H9 (cell line): ENCODE measurements at regions not wholly inside any gene's neighbourhood (a gene's known extent, or its start where the extent isn't known, plus 50 kb on each side); places are given as distances from the start of the nearest gene placed in this dataset.
"Not testable (repeated sequence)": the region's sequence is repeated elsewhere in the genome, so short reads cannot be mapped to it uniquely, and the experiment has no call there.

Source experiments
- DNase-seq: peaks from one replicate; pipeline ENCODE4 v3.0.0-alpha.2; 2017
- H2AFZ ChIP-seq: one replicate; pipeline ENCODE4 v1.6.1; 2013; ENCODE audit warnings: mild to moderate bottlenecking, low read length, control low read depth, moderate library complexity
- H2AK5ac ChIP-seq: 2 replicates; pipeline ENCODE4 v1.6.1; 2013; ENCODE audit warnings: low read length, control low read depth, mixed read lengths; ENCODE audit not compliant: insufficient read length
- H2BK120ac ChIP-seq: one replicate; pipeline ENCODE4 v1.6.1; 2013; ENCODE audit warnings: low read depth, mild to moderate bottlenecking, low read length, control low read depth, inconsistent platforms; ENCODE audit not compliant: poor library complexity, severe bottlenecking
- H2BK12ac ChIP-seq: 2 replicates; pipeline ENCODE4 v1.6.1; 2013; ENCODE audit warnings: low read length, control low read depth, mixed read lengths, low read depth; ENCODE audit not compliant: insufficient read length
- H2BK15ac ChIP-seq: 2 replicates; pipeline ENCODE4 v1.6.1; 2013; ENCODE audit warnings: low read depth, low read length, control low read depth
- H2BK20ac ChIP-seq: one replicate; pipeline ENCODE4 v1.6.1; 2013; ENCODE audit warnings: low read depth, mild to moderate bottlenecking, low read length, control low read depth, inconsistent platforms; ENCODE audit not compliant: poor library complexity, severe bottlenecking
- H2BK5ac ChIP-seq: 2 replicates; pipeline ENCODE4 v1.6.1; 2013; ENCODE audit warnings: low read length, control low read depth, mixed read lengths; ENCODE audit not compliant: insufficient read length
- H3K14ac ChIP-seq: 2 replicates; pipeline ENCODE4 v1.6.1; 2013; ENCODE audit warnings: low read length, control low read depth; ENCODE audit not compliant: insufficient read depth
- H3K18ac ChIP-seq: 2 replicates; pipeline ENCODE4 v1.6.1; 2013; ENCODE audit warnings: low read depth, mild to moderate bottlenecking, mixed read lengths, low read length, control low read depth; ENCODE audit not compliant: insufficient read length
- H3K23ac ChIP-seq: 2 replicates; pipeline ENCODE4 v1.6.1; 2013; ENCODE audit warnings: low read length, control low read depth, mixed read lengths, low read depth; ENCODE audit not compliant: insufficient read length
- H3K23me2 ChIP-seq: 2 replicates; pipeline ENCODE4 v1.6.1; 2013; ENCODE audit warnings: low read depth, mild to moderate bottlenecking, mixed read lengths, low read length, control low read depth; ENCODE audit not compliant: insufficient read length, poor library complexity, severe bottlenecking
- H3K27ac ChIP-seq: 2 replicates; pipeline ENCODE4 v1.5.1; 2013; ENCODE audit warnings: low read length, control low read depth, mixed read lengths, low read depth; ENCODE audit not compliant: insufficient read length
- H3K27me3 ChIP-seq: 2 replicates; pipeline ENCODE4 v1.6.1; 2013; ENCODE audit warnings: low read length, control low read depth, inconsistent platforms; ENCODE audit not compliant: insufficient read depth
- H3K4ac ChIP-seq: 2 replicates; pipeline ENCODE4 v1.6.1; 2013; ENCODE audit warnings: low read depth, mild to moderate bottlenecking, control low read depth, inconsistent platforms, low read length, moderate library complexity
- H3K4me1 ChIP-seq: 2 replicates; pipeline ENCODE4 v1.6.1; 2013; ENCODE audit warnings: low read length, control low read depth, inconsistent platforms; ENCODE audit not compliant: insufficient read depth
- H3K4me2 ChIP-seq: 2 replicates; pipeline ENCODE4 v1.6.1; 2013; ENCODE audit warnings: low read length, control low read depth, mixed read lengths; ENCODE audit not compliant: insufficient read length, insufficient read depth
- H3K56ac ChIP-seq: 2 replicates; pipeline ENCODE4 v1.6.1; 2013; ENCODE audit warnings: low read depth, mild to moderate bottlenecking, mixed read lengths, low read length, control low read depth; ENCODE audit not compliant: insufficient read length
- H3K79me1 ChIP-seq: 2 replicates; pipeline ENCODE4 v1.6.1; 2013; ENCODE audit warnings: low read depth, mild to moderate bottlenecking, moderate library complexity, low read length, control low read depth, inconsistent platforms; ENCODE audit not compliant: insufficient read depth, poor library complexity, severe bottlenecking
- H3K79me2 ChIP-seq: 2 replicates; pipeline ENCODE4 v1.6.1; 2013; ENCODE audit warnings: low read length, control low read depth, inconsistent platforms; ENCODE audit not compliant: insufficient read depth
- H3K9ac ChIP-seq: 2 replicates; pipeline ENCODE4 v1.6.1; 2013; ENCODE audit warnings: low read length, control low read depth, mixed read lengths; ENCODE audit not compliant: insufficient read length; ENCODE audit errors: extremely low read depth
- H3K9me3 ChIP-seq: one replicate; pipeline ENCODE4 v1.6.1; 2013; ENCODE audit warnings: low read depth, low read length, inconsistent platforms; ENCODE audit not compliant: control insufficient read depth
- H3T11ph ChIP-seq: one replicate; pipeline ENCODE4 v1.6.1; 2013; ENCODE audit warnings: mild to moderate bottlenecking, low read length, control low read depth, inconsistent platforms
- H4K20me1 ChIP-seq: one replicate; pipeline ENCODE4 v1.6.1; 2013; ENCODE audit not compliant: control insufficient read depth, insufficient read length, insufficient read depth
- H4K5ac ChIP-seq: 2 replicates; pipeline ENCODE4 v1.6.1; 2013; ENCODE audit warnings: low read depth, mild to moderate bottlenecking, mixed read lengths, low read length, control low read depth; ENCODE audit not compliant: insufficient read length
- H4K8ac ChIP-seq: replicated peaks from 2 replicates; pipeline ENCODE4 v1.6.1; 2013; ENCODE audit warnings: low read length, control low read depth, mixed read lengths, low read depth; ENCODE audit not compliant: insufficient read length
- H4K91ac ChIP-seq: 2 replicates; pipeline ENCODE4 v1.6.1; 2013; ENCODE audit warnings: low read depth, mild to moderate bottlenecking, moderate library complexity, mixed read lengths, low read length, control low read depth; ENCODE audit not compliant: insufficient read length
- H3K27ac Mint-ChIP-seq, 3 experiments: 2 replicates in 2 of 3; 3 replicates in 1 of 3; pipeline ENCODE4 v1.8.0; 2020 to 2021; ENCODE audit warnings: mixed read lengths in 3 of 3, mild to moderate bottlenecking in 1 of 3, moderate library complexity in 1 of 3
- H3K27me3 Mint-ChIP-seq: 2 replicates; pipeline ENCODE4 v1.8.0; 2021; ENCODE audit warnings: low read depth, mild to moderate bottlenecking, moderate library complexity, mixed read lengths
- H3K36me3 Mint-ChIP-seq, 3 experiments: 2 replicates in 2 of 3; 3 replicates in 1 of 3; pipeline ENCODE4 v1.8.0; 2020 to 2021; ENCODE audit warnings: low read depth in 3 of 3, mixed read lengths in 3 of 3; ENCODE audit not compliant: insufficient read depth in 1 of 3
- H3K4me1 Mint-ChIP-seq, 2 experiments: 2 replicates each; pipeline ENCODE4 v1.8.0; 2020; ENCODE audit warnings: mixed read lengths in 2 of 2
- H3K4me3 Mint-ChIP-seq, 2 experiments: 2 replicates in 1 of 2; 3 replicates in 1 of 2; pipeline ENCODE4 v1.8.0; 2020 to 2021; ENCODE audit warnings: mild to moderate bottlenecking in 2 of 2, mixed read lengths in 2 of 2, moderate library complexity in 1 of 2
- H3K9me3 Mint-ChIP-seq, 2 experiments: 2 replicates in 1 of 2; 3 replicates in 1 of 2; pipeline ENCODE4 v1.8.0; 2020; ENCODE audit warnings: mild to moderate bottlenecking in 2 of 2, mixed read lengths in 2 of 2, moderate library complexity in 1 of 2
- WGBS: extraction: QIAGEN DNeasy Blood & Tissue Kit; methylation state at CpG from one replicate; pipeline ENCODE4 v1.1.7; 2013; ENCODE audit warnings: missing lambda C conversion rate, low lambda C conversion rate, mixed read lengths; ENCODE audit not compliant: insufficient read length; ENCODE audit errors: extremely low coverage; 5-methylcytosine and 5-hydroxymethylcytosine counted together
- TF ChIP-seq, protein P1 (sequence below): fragments of 200-600 bp; sonication (generic); conservative IDR thresholded peaks from 3 replicates; pipeline ENCODE4 v1.8.0; 2021; ENCODE audit warnings: antibody characterized with exemption, mild to moderate bottlenecking

DNA sequence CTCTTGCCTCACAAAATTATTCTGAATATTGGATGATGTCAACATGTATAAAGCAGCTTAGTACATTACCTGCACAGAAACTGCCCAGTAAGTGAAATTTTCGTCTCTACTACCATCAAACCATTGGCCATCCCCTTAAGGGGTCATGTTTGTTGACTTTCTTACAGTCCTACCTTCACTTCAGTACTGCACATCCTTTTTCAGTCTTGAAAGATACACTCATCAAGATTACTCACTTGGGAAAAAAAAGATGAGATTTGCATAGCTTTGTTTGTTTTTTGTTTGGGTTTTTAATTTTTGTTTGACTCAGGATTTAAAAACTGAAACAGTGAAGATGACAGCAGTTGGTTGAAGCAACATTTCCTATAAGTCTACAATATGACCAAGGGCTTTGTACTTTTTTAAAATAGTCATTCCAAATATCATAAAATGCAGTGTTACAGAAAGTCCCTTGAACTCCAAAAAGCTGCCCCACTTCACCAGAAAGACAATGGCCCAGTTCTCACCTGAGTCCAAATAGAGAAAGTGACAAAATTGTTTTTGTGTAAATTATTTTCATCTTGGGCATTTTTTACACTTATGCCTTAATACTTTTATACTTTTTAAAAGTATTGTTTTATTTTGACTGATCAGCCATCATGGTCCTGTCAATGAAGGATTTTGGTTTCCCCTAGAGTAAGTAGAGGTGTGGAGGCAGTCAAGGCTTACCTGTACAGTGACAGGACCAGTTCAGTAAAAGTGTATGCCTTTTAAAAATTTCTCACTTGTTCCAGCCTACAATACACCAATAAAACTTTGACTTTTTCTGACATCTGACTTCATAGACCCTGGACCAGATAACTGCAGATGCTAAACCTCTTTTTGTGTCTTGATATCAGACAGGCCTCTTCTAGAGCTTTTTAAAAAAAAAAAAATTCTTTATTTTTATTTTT, 59.7 kb upstream of the EDA2R start:
- H3K4me1 Mint-ChIP-seq: no peaks in the 10 kb centered on the region

DNA sequence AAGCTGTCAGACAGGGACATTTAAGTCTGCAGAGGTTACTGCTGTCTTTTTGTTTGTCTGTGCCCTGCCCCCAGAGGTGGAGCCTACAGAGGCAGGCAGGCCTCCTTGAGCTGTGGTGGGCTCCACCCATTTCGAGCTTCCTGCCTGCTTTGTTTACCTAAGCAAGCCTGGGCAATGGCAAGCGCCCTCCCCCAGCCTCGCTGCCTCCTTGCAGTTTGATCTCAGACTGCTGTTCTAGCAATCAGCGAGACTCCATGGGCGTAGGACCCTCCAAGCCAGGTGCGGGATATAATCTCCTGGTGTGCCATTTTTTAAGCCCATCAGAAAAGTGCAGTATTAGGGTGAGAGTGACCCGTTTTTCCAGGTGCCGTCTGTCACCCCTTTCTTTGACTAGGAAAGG, 53.6 kb upstream of the EDA2R start:
- H2AFZ ChIP-seq, H2AK5ac ChIP-seq, H3K4ac ChIP-seq, H4K5ac ChIP-seq, H3K14ac ChIP-seq, H3K4me3 Mint-ChIP-seq, H3K27me3 ChIP-seq, H3K79me2 ChIP-seq, H3K9me3 ChIP-seq, H3K27ac ChIP-seq, H3K23ac ChIP-seq, H4K8ac ChIP-seq, H3T11ph ChIP-seq, H2BK120ac ChIP-seq, H2BK5ac ChIP-seq, H3K18ac ChIP-seq, DNase-seq, H2BK20ac ChIP-seq, H3K27ac Mint-ChIP-seq, H4K20me1 ChIP-seq, H3K4me1 Mint-ChIP-seq, H4K91ac ChIP-seq, H2BK15ac ChIP-seq, H2BK12ac ChIP-seq, H3K4me2 ChIP-seq, H3K56ac ChIP-seq, H3K79me1 ChIP-seq, H3K9ac ChIP-seq, H3K4me1 ChIP-seq, H3K27me3 Mint-ChIP-seq, H3K23me2 ChIP-seq: not testable (repeated sequence)
- Mint-ChIP-seq H3K9me3 (peaks cover 82 to 91% of the 10 kb centered on the region in 2 experiments), H3K36me3 (peaks cover 6 to 20% (median 12%) of the 10 kb centered on the region in 3 experiments; a peak in 5 of 7 replicates)
- WGBS: no CpG with 5 or more reads among the region's 8 CpGs

More for the DNA sequence above, 59.7 kb upstream of the EDA2R start:
- Histone ChIP-seq H2AK5ac (no peak overlapping the region), H4K20me1 (no peaks in the 10 kb centered on the region), H4K8ac (no peak overlapping the region), H3K4me2 (no peak overlapping the region), H4K5ac (no peak overlapping the region), H2AFZ (no peak overlapping the region), H3K27me3 (no peaks in the 10 kb centered on the region), H3K14ac (no peak overlapping the region), H2BK15ac (no peak overlapping the region), H3K9ac (no peak overlapping the region), H3K9me3 (peaks cover 25% of the 10 kb centered on the region), H3K56ac (no peak overlapping the region), H2BK120ac (no peak overlapping the region), H2BK20ac (no peak overlapping the region), H4K91ac (no peak overlapping the region), H3K79me1 (no peaks in the 10 kb centered on the region), H3K18ac (no peak overlapping the region), H3K79me2 (no peaks in the 10 kb centered on the region), H3K23me2 (no peaks in the 10 kb centered on the region), H3T11ph (no peak overlapping the region), H2BK5ac (no peak overlapping the region), H2BK12ac (no peak overlapping the region), H3K4me1 (no peaks in the 10 kb centered on the region), H3K23ac (no peak overlapping the region), H3K27ac (no peak overlapping the region), H3K4ac (no peak overlapping the region)
- no CpG with 5 or more reads among the region's 1 CpG for WGBS
- no peak overlapping the region for H3K4me3 Mint-ChIP-seq
- no peak overlapping the region for H3K27ac Mint-ChIP-seq
- H3K36me3 Mint-ChIP-seq: peaks cover under 1 to 2% (median 2%) of the 10 kb centered on the region in 3 experiments; a peak in 5 of 7 replicates
- TF ChIP-seq, protein P1, sequence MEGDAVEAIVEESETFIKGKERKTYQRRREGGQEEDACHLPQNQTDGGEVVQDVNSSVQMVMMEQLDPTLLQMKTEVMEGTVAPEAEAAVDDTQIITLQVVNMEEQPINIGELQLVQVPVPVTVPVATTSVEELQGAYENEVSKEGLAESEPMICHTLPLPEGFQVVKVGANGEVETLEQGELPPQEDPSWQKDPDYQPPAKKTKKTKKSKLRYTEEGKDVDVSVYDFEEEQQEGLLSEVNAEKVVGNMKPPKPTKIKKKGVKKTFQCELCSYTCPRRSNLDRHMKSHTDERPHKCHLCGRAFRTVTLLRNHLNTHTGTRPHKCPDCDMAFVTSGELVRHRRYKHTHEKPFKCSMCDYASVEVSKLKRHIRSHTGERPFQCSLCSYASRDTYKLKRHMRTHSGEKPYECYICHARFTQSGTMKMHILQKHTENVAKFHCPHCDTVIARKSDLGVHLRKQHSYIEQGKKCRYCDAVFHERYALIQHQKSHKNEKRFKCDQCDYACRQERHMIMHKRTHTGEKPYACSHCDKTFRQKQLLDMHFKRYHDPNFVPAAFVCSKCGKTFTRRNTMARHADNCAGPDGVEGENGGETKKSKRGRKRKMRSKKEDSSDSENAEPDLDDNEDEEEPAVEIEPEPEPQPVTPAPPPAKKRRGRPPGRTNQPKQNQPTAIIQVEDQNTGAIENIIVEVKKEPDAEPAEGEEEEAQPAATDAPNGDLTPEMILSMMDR: no peak
- peaks cover 2% of the 10 kb centered on the region; the same call in 1 of the 2 replicates for H3K27me3 Mint-ChIP-seq
- DNase-seq: no peak
- peaks cover 78 to 90% of the 10 kb centered on the region in 2 experiments for H3K9me3 Mint-ChIP-seq
